Left renal pelvis (tissue), 4 donors: ENCODE measurements at regions not wholly inside any gene's neighbourhood (a gene's known extent, or its start where the extent isn't known, plus 50 kb on each side); places are given as distances from the start of the nearest gene placed in this dataset.

Experiments
- DNase-seq, 4 donors: peaks; one replicate each; pipeline ENCODE4 v3.0.0-alpha.2; 2013; ENCODE audit warnings: low read depth in 4 of 4, low spot score in 3 of 4

GRCh38 chr2:103264058-103264768, 502.4 kb downstream of the TMEM182 start:
- no peak for DNase-seq

GRCh38 chr2:103265521-103265920, 503.7 kb downstream of the TMEM182 start:
- no peak for DNase-seq

GRCh38 chr2:103268841-103269498, 507.1 kb downstream of the TMEM182 start:
- DNase-seq = no peak

- DNase-seq = no peak
Measured at GRCh38 chr2:103276869-103277268, 515.0 kb downstream of the TMEM182 start.

GRCh38 chr2:103284750-103285149, 522.9 kb downstream of the TMEM182 start:
- DNase-seq = no peak

GRCh38 chr2:103285354-103285753, 523.5 kb downstream of the TMEM182 start:
- DNase-seq = no peak

GRCh38 chr2:103287746-103288145, 525.9 kb downstream of the TMEM182 start:
- no peak for DNase-seq

- no peak for DNase-seq
Measured at GRCh38 chr2:103288696-103289095, 526.9 kb downstream of the TMEM182 start.

- DNase-seq = no peak
Measured at GRCh38 chr2:103289105-103289725, 527.4 kb downstream of the TMEM182 start.

- no peak for DNase-seq
Measured at GRCh38 chr2:103292573-103292972, 530.7 kb downstream of the TMEM182 start.

- no peak for DNase-seq
Measured at GRCh38 chr2:103293067-103293741, 531.4 kb downstream of the TMEM182 start.

GRCh38 chr2:103293742-103294077, 531.9 kb downstream of the TMEM182 start:
- no peak for DNase-seq

GRCh38 chr2:103294420-103294819, 532.6 kb downstream of the TMEM182 start:
- no peak for DNase-seq

GRCh38 chr2:103295591-103295990, 533.8 kb downstream of the TMEM182 start:
- DNase-seq = no peak

GRCh38 chr2:103324671-103325070, 562.8 kb downstream of the TMEM182 start:
- DNase-seq = no peak

- DNase-seq = no peak
Measured at GRCh38 chr2:103327386-103327785, 565.6 kb downstream of the TMEM182 start.

GRCh38 chr2:103327966-103328365, 566.1 kb downstream of the TMEM182 start:
- DNase-seq = no peak

- no peak for DNase-seq
Measured at GRCh38 chr2:103335403-103335802, 573.6 kb downstream of the TMEM182 start.

GRCh38 chr2:103338819-103339218, 577.0 kb downstream of the TMEM182 start:
- no peak for DNase-seq

- no peak for DNase-seq
Measured at GRCh38 chr2:103346780-103347179, 584.9 kb downstream of the TMEM182 start.

GRCh38 chr2:103353774-103354173, 591.9 kb downstream of the TMEM182 start:
- no peak for DNase-seq

GRCh38 chr2:103355287-103355686, 593.5 kb downstream of the TMEM182 start:
- DNase-seq = no peak
